ENCODE measurements at regions not wholly inside any gene's neighbourhood (a gene's known extent, or its start where the extent isn't known, plus 50 kb on each side); places are given as distances from the start of the nearest gene placed in this dataset.

DNA sequence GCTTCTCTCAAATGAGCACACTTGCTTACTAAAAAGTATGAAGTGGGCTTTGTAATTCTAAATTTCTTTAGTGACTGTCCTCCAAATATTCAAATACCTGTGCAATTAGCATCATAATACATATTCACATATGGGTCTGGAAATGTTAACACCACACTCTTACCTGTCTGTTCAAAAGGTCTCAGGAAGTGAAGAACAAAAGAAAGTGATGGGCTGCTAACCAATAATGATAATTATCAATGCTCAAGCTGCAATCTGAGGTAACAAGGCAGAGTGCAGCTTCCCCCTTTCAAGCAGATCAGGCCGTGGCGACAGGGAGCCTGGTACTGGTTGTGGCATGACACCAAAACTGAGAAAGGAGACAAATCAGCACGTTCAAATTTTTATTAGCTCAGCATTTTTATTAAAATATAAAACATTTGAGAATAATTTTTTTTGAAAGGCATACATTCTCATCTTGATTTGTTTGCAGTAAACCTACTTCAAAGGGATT, 1044.7 kb upstream of the EPHA7 start:
- no peaks in the 10 kb centered on the region for H3K4me1 ChIP-seq (ENCODE audit: control insufficient read depth in 4 of 4, insufficient read depth in 4 of 4, low read length in 3 of 4)
- no peak for TF ChIP-seq TAF1 (conservative IDR thresholded peaks at IDR 0.05)
- no peaks in the 10 kb centered on the region for H3K36me3 ChIP-seq (ENCODE audit: control insufficient read depth in 4 of 4, insufficient read depth in 3 of 4, low read depth in 1 of 4, low read length in 3 of 4)
- no peak for DNase-seq (ENCODE audit: low spot score)
- H3K27me3 ChIP-seq (ENCODE audit: control insufficient read depth in 4 of 4, insufficient read depth in 4 of 4, low read length in 3 of 4): no peaks in the 10 kb centered on the region
- no peaks in the 10 kb centered on the region for H3K9me3 ChIP-seq (ENCODE audit: control insufficient read depth in 4 of 4, low read length in 3 of 4)
- no peak overlapping the region for H3K4me3 ChIP-seq (ENCODE audit: low read depth in 1 of 3, low read length in 3 of 3)
- H3K9ac ChIP-seq (ENCODE audit: low read depth in 1 of 2, low read length in 2 of 2): no peak overlapping the region
- 34% methylated on average over 3 of the region's 3 CpGs for WGBS
- no peak overlapping the region for H3K27ac ChIP-seq (ENCODE audit: low read depth in 1 of 2, low read length in 2 of 2)

DNA sequence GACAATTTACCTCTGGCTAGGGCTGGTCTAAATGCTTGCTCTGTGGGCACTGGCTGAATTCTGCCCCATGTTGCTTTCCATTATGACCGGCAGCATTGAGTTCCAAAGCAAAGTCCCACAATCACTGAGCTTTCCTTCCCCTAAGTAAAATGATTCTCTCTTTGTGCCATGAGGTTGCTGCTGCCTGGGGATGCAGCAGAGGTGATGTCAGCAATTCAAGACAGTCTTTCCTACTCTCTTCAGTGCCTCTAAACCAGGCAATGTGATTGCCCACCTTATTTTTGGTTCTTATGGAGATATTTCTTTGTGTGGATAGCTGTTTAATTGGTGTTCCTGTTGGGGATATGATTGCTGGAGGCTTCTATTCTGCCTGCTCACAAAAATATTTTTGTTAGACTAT, 1043.9 kb upstream of the EPHA7 start:
- Histone ChIP-seq H3K27ac (ENCODE audit: low read depth in 1 of 2, low read length in 2 of 2) (no peak overlapping the region), H3K9ac (ENCODE audit: low read depth in 1 of 2, low read length in 2 of 2) (no peak overlapping the region), H3K36me3 (ENCODE audit: control insufficient read depth in 4 of 4, insufficient read depth in 3 of 4, low read depth in 1 of 4, low read length in 3 of 4) (no peaks in the 10 kb centered on the region), H3K4me1 (ENCODE audit: control insufficient read depth in 4 of 4, insufficient read depth in 4 of 4, low read length in 3 of 4) (no peaks in the 10 kb centered on the region), H3K27me3 (ENCODE audit: control insufficient read depth in 4 of 4, insufficient read depth in 4 of 4, low read length in 3 of 4) (no peaks in the 10 kb centered on the region), H3K9me3 (ENCODE audit: control insufficient read depth in 4 of 4, low read length in 3 of 4) (no peaks in the 10 kb centered on the region), H3K4me3 (ENCODE audit: low read depth in 1 of 3, low read length in 3 of 3) (no peak overlapping the region)
- TF ChIP-seq FOXA1 (IDR thresholded peaks at IDR 0.05): no peak
- TF ChIP-seq, protein P1, sequence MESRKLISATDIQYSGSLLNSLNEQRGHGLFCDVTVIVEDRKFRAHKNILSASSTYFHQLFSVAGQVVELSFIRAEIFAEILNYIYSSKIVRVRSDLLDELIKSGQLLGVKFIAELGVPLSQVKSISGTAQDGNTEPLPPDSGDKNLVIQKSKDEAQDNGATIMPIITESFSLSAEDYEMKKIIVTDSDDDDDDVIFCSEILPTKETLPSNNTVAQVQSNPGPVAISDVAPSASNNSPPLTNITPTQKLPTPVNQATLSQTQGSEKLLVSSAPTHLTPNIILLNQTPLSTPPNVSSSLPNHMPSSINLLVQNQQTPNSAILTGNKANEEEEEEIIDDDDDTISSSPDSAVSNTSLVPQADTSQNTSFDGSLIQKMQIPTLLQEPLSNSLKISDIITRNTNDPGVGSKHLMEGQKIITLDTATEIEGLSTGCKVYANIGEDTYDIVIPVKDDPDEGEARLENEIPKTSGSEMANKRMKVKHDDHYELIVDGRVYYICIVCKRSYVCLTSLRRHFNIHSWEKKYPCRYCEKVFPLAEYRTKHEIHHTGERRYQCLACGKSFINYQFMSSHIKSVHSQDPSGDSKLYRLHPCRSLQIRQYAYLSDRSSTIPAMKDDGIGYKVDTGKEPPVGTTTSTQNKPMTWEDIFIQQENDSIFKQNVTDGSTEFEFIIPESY (IDR thresholded peaks at IDR 0.05): no peak
- no peak for TF ChIP-seq JUND (IDR thresholded peaks at IDR 0.05)
- TF ChIP-seq, protein P2, sequence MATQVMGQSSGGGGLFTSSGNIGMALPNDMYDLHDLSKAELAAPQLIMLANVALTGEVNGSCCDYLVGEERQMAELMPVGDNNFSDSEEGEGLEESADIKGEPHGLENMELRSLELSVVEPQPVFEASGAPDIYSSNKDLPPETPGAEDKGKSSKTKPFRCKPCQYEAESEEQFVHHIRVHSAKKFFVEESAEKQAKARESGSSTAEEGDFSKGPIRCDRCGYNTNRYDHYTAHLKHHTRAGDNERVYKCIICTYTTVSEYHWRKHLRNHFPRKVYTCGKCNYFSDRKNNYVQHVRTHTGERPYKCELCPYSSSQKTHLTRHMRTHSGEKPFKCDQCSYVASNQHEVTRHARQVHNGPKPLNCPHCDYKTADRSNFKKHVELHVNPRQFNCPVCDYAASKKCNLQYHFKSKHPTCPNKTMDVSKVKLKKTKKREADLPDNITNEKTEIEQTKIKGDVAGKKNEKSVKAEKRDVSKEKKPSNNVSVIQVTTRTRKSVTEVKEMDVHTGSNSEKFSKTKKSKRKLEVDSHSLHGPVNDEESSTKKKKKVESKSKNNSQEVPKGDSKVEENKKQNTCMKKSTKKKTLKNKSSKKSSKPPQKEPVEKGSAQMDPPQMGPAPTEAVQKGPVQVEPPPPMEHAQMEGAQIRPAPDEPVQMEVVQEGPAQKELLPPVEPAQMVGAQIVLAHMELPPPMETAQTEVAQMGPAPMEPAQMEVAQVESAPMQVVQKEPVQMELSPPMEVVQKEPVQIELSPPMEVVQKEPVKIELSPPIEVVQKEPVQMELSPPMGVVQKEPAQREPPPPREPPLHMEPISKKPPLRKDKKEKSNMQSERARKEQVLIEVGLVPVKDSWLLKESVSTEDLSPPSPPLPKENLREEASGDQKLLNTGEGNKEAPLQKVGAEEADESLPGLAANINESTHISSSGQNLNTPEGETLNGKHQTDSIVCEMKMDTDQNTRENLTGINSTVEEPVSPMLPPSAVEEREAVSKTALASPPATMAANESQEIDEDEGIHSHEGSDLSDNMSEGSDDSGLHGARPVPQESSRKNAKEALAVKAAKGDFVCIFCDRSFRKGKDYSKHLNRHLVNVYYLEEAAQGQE (IDR thresholded peaks at IDR 0.05): no peak
- TF ChIP-seq RAD21 (IDR thresholded peaks at IDR 0.05): no peak
- no peak for TF ChIP-seq FOXA2 (IDR thresholded peaks at IDR 0.05)
- no peak for DNase-seq (ENCODE audit: low spot score)
- 75% methylated on average over 1 of the region's 1 CpG for WGBS

DNA sequence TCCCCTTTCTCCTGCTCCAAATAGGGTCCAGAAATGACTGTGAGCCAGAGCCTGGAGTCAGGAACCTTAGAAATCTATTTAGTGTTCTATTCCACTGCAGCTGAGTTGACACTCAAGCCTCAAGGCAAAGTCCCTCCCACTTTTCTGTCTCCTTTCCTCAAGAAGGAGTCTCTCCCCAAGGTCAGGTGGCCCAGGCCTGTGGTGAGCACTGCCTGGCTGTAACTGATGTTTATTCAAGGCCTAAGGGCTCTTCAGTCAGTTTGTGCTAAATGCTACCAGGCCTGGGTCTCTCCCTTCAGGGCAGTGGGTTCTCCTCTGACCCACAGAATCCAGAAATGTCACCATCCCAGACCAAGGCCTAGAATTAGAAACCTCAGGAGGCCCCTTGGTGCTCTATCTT, 1042.9 kb upstream of the EPHA7 start:
- no peak for DNase-seq (ENCODE audit: low spot score)
- Histone ChIP-seq H3K9ac (ENCODE audit: low read depth in 1 of 2, low read length in 2 of 2) (no peak overlapping the region), H3K9me3 (ENCODE audit: control insufficient read depth in 4 of 4, low read length in 3 of 4) (no peaks in the 10 kb centered on the region), H3K36me3 (ENCODE audit: control insufficient read depth in 4 of 4, insufficient read depth in 3 of 4, low read depth in 1 of 4, low read length in 3 of 4) (no peaks in the 10 kb centered on the region), H3K4me3 (ENCODE audit: low read depth in 1 of 3, low read length in 3 of 3) (no peak overlapping the region), H3K27ac (ENCODE audit: low read depth in 1 of 2, low read length in 2 of 2) (no peak overlapping the region), H3K27me3 (ENCODE audit: control insufficient read depth in 4 of 4, insufficient read depth in 4 of 4, low read length in 3 of 4) (no peaks in the 10 kb centered on the region), H3K4me1 (ENCODE audit: control insufficient read depth in 4 of 4, insufficient read depth in 4 of 4, low read length in 3 of 4) (no peaks in the 10 kb centered on the region)
- TF ChIP-seq HNF4G (IDR thresholded peaks at IDR 0.05) (no peak), HNF4A (conservative IDR thresholded peaks at IDR 0.05) (no peak)

DNA sequence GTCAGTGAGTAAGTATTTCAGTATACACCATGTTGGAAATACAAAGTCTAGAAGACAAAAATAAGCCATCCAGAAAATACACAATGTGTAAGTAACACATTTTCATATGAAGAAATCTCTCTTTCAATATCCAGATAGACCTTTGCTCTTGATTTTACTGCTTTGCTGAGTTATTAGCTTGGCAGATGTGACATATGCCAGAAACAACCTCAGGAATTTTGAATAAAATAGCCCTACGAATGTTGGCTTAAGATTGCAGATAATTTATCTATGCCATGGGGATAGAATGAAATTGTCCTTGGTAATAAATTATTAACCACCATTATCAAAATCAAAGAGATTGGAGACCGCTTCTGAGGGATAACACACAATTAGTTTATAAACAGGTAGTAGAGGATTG, 1036.9 kb upstream of the EPHA7 start:
- DNase-seq (ENCODE audit: low spot score): no peak
- H3K4me3 ChIP-seq (ENCODE audit: low read depth in 1 of 3, low read length in 3 of 3): no peak overlapping the region
- H3K36me3 ChIP-seq (ENCODE audit: control insufficient read depth in 4 of 4, insufficient read depth in 3 of 4, low read depth in 1 of 4, low read length in 3 of 4): no peaks in the 10 kb centered on the region
- TF ChIP-seq FOXA2 (IDR thresholded peaks at IDR 0.05): no peak
- TF ChIP-seq FOXA1 (IDR thresholded peaks at IDR 0.05): no peak
- no peak for TF ChIP-seq RXRA (IDR thresholded peaks at IDR 0.05)
- TF ChIP-seq NR2F2 (IDR thresholded peaks at IDR 0.05): no peak
- no peak for TF ChIP-seq EGR1 (IDR thresholded peaks at IDR 0.05; ENCODE audit: low read depth in 2 of 2)
- TF ChIP-seq RAD21 (IDR thresholded peaks at IDR 0.05): no peak
- TF ChIP-seq, protein P3, sequence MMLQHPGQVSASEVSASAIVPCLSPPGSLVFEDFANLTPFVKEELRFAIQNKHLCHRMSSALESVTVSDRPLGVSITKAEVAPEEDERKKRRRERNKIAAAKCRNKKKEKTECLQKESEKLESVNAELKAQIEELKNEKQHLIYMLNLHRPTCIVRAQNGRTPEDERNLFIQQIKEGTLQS (IDR thresholded peaks at IDR 0.05): no peak
- TF ChIP-seq, protein P4, sequence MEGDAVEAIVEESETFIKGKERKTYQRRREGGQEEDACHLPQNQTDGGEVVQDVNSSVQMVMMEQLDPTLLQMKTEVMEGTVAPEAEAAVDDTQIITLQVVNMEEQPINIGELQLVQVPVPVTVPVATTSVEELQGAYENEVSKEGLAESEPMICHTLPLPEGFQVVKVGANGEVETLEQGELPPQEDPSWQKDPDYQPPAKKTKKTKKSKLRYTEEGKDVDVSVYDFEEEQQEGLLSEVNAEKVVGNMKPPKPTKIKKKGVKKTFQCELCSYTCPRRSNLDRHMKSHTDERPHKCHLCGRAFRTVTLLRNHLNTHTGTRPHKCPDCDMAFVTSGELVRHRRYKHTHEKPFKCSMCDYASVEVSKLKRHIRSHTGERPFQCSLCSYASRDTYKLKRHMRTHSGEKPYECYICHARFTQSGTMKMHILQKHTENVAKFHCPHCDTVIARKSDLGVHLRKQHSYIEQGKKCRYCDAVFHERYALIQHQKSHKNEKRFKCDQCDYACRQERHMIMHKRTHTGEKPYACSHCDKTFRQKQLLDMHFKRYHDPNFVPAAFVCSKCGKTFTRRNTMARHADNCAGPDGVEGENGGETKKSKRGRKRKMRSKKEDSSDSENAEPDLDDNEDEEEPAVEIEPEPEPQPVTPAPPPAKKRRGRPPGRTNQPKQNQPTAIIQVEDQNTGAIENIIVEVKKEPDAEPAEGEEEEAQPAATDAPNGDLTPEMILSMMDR (IDR thresholded peaks at IDR 0.05; ENCODE audit: low read depth, low read length, missing input control): no peak
- no peak for TF ChIP-seq GABPA (IDR thresholded peaks at IDR 0.05 in 1 of 2, conservative IDR thresholded peaks at IDR 0.05 in 1 of 2)
- TF ChIP-seq, protein P5, sequence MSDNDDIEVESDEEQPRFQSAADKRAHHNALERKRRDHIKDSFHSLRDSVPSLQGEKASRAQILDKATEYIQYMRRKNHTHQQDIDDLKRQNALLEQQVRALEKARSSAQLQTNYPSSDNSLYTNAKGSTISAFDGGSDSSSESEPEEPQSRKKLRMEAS (IDR thresholded peaks at IDR 0.05): no peak
- TF ChIP-seq JUND (IDR thresholded peaks at IDR 0.05): no peak
- no peak for TF ChIP-seq TAF1 (conservative IDR thresholded peaks at IDR 0.05)
- no peaks in the 10 kb centered on the region for H3K9me3 ChIP-seq (ENCODE audit: control insufficient read depth in 4 of 4, low read length in 3 of 4)
- H3K27me3 ChIP-seq (ENCODE audit: control insufficient read depth in 4 of 4, insufficient read depth in 4 of 4, low read length in 3 of 4): no peaks in the 10 kb centered on the region
- WGBS: 43% methylated on average over 2 of the region's 2 CpGs
- no peaks in the 10 kb centered on the region for H3K4me1 ChIP-seq (ENCODE audit: control insufficient read depth in 4 of 4, insufficient read depth in 4 of 4, low read length in 3 of 4)
- no peak overlapping the region for H3K27ac ChIP-seq (ENCODE audit: low read depth in 1 of 2, low read length in 2 of 2)
- H3K9ac ChIP-seq (ENCODE audit: low read depth in 1 of 2, low read length in 2 of 2): no peak overlapping the region
